HepG2 (cell line): ENCODE measurements at regions not wholly inside any gene's neighbourhood (a gene's known extent, or its start where the extent isn't known, plus 50 kb on each side); places are given as distances from the start of the nearest gene placed in this dataset.
A peak's percentile ranks its signal among the peaks of the same experiment; 100 is the strongest.

Experiments
- EZH2 ChIP-seq: conservative IDR thresholded peaks from 2 replicates; pipeline ENCODE4 v1.6.1; 2012; ENCODE audit warnings: mild to moderate bottlenecking, low read depth, low read length, moderate library complexity
- GATAD1 ChIP-seq: IDR thresholded peaks from 2 replicates; pipeline ENCODE4 v1.6.1; 2016; ENCODE audit warnings: missing genetic modification reagents, missing compliant biosample characterization
- MAFG ChIP-seq: sonication (generic); formaldehyde crosslinking; IDR thresholded peaks from 2 replicates; pipeline ENCODE4 v1.5.1; 2020; ENCODE audit warnings: mild to moderate bottlenecking, missing genetic modification reagents
- MYC ChIP-seq: sonication (generic); formaldehyde crosslinking; IDR thresholded peaks from 2 replicates; pipeline ENCODE4 v1.9.0; 2021; ENCODE audit warnings: missing genetic modification reagents, borderline replicate concordance
- NKX3-1 ChIP-seq: sonication (generic); formaldehyde crosslinking; IDR thresholded peaks from 2 replicates; pipeline ENCODE4 v1.5.0; 2020; ENCODE audit warnings: missing genetic modification reagents
- PCBP1 ChIP-seq: fragments of 200-400 bp; formaldehyde crosslinking; IDR thresholded peaks from 2 replicates; pipeline ENCODE4 v1.6.1; 2017; ENCODE audit warnings: mild to moderate bottlenecking, low read depth, low read length, borderline replicate concordance
- PPARG ChIP-seq: conservative IDR thresholded peaks from 2 replicates; pipeline ENCODE4 v1.6.1; 2016; ENCODE audit warnings: missing biosample characterization, missing genetic modification reagents
- SMAD3 ChIP-seq: sonication (generic); formaldehyde crosslinking; IDR thresholded peaks from 2 replicates; pipeline ENCODE4 v1.4.0; 2020; ENCODE audit warnings: missing genetic modification reagents
- ZNF34 ChIP-seq: sonication (generic); formaldehyde crosslinking; IDR thresholded peaks from 2 replicates; pipeline ENCODE4 v1.4.0; 2020; ENCODE audit warnings: mild to moderate bottlenecking, missing genetic modification reagents, borderline replicate concordance
- ZNF354B ChIP-seq: sonication (generic); formaldehyde crosslinking; IDR thresholded peaks from 2 replicates; pipeline ENCODE4 v1.8.0; 2022; ENCODE audit warnings: mild to moderate bottlenecking, missing genetic modification reagents
- ZNF543 ChIP-seq: sonication (generic); formaldehyde crosslinking; IDR thresholded peaks from 2 replicates; pipeline ENCODE4 v1.4.0; 2020; ENCODE audit warnings: mild to moderate bottlenecking, missing genetic modification reagents
- ZNF720 ChIP-seq: sonication (generic); formaldehyde crosslinking; IDR thresholded peaks from 2 replicates; pipeline ENCODE4 v1.4.0; 2020; ENCODE audit warnings: missing genetic modification reagents
- ZNF883 ChIP-seq: sonication (generic); formaldehyde crosslinking; IDR thresholded peaks from 2 replicates; pipeline ENCODE4 v1.5.1; 2020; ENCODE audit warnings: mild to moderate bottlenecking, missing genetic modification reagents; ENCODE audit errors: not compliant biosample characterization
- TF ChIP-seq, protein P1 (sequence below): sonication (generic); formaldehyde crosslinking; IDR thresholded peaks from 2 replicates; pipeline ENCODE4 v1.5.0; 2020; ENCODE audit warnings: mild to moderate bottlenecking, missing genetic modification reagents, borderline replicate concordance
- TF ChIP-seq, protein P2 (sequence below): sonication (generic); formaldehyde crosslinking; IDR thresholded peaks from 2 replicates; pipeline ENCODE4 v1.8.0; 2022; ENCODE audit warnings: missing genetic modification reagents, mild to moderate bottlenecking, borderline replicate concordance
- TF ChIP-seq, protein P3 (sequence below): sonication (generic); formaldehyde crosslinking; IDR thresholded peaks from 2 replicates; pipeline ENCODE4 v1.4.0; 2020; ENCODE audit warnings: missing genetic modification reagents, mild to moderate bottlenecking, borderline replicate concordance

DNA sequence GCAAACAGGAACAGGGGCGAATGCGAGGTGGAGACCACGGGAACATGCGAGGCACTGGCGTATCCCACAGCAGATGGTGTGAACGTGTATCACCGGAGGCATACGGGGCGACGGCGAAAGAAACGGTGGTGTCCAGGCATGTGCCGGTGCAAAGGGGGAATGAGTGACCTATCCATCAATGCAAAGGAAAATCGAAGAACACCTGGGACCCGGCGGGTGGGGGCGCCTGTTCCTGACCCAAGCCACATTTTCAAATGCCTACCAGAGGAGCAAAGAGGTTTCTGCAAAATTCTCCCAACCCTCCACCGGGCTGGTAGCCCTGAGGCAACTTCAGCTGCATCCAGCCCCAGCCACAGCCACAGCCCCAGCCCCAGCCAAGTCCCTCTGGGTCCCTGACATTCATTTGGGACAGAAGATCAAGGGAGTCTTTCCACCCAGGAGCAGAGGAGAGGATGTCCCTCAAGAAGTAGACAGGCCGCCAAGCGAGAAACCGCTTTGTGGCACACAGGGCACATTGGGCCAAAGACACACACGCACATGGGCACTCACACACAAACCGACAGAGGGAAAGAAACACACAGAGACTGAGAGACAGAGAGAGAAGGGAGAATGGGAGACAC is 164.0 kb upstream of the ZNF337 start (continued):
- TF ChIP-seq, protein P1, sequence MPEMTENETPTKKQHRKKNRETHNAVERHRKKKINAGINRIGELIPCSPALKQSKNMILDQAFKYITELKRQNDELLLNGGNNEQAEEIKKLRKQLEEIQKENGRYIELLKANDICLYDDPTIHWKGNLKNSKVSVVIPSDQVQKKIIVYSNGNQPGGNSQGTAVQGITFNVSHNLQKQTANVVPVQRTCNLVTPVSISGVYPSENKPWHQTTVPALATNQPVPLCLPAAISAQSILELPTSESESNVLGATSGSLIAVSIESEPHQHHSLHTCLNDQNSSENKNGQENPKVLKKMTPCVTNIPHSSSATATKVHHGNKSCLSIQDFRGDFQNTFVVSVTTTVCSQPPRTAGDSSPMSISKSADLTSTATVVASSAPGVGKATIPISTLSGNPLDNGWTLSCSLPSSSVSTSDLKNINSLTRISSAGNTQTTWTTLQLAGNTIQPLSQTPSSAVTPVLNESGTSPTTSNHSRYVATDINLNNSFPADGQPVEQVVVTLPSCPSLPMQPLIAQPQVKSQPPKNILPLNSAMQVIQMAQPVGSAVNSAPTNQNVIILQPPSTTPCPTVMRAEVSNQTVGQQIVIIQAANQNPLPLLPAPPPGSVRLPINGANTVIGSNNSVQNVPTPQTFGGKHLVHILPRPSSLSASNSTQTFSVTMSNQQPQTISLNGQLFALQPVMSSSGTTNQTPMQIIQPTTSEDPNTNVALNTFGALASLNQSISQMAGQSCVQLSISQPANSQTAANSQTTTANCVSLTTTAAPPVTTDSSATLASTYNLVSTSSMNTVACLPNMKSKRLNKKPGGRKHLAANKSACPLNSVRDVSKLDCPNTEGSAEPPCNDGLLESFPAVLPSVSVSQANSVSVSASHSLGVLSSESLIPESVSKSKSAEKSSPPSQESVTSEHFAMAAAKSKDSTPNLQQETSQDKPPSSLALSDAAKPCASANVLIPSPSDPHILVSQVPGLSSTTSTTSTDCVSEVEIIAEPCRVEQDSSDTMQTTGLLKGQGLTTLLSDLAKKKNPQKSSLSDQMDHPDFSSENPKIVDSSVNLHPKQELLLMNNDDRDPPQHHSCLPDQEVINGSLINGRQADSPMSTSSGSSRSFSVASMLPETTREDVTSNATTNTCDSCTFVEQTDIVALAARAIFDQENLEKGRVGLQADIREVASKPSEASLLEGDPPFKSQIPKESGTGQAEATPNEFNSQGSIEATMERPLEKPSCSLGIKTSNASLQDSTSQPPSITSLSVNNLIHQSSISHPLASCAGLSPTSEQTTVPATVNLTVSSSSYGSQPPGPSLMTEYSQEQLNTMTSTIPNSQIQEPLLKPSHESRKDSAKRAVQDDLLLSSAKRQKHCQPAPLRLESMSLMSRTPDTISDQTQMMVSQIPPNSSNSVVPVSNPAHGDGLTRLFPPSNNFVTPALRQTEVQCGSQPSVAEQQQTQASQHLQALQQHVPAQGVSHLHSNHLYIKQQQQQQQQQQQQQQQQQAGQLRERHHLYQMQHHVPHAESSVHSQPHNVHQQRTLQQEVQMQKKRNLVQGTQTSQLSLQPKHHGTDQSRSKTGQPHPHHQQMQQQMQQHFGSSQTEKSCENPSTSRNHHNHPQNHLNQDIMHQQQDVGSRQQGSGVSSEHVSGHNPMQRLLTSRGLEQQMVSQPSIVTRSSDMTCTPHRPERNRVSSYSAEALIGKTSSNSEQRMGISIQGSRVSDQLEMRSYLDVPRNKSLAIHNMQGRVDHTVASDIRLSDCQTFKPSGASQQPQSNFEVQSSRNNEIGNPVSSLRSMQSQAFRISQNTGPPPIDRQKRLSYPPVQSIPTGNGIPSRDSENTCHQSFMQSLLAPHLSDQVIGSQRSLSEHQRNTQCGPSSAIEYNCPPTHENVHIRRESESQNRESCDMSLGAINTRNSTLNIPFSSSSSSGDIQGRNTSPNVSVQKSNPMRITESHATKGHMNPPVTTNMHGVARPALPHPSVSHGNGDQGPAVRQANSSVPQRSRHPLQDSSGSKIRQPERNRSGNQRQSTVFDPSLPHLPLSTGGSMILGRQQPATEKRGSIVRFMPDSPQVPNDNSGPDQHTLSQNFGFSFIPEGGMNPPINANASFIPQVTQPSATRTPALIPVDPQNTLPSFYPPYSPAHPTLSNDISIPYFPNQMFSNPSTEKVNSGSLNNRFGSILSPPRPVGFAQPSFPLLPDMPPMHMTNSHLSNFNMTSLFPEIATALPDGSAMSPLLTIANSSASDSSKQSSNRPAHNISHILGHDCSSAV (CRISPR knock-in tag) = no peak
- TF ChIP-seq PCBP1 (no peak), PPARG (CRISPR knock-in tag) (no peak), ZNF354B (no peak), ZNF720 (no peak), MAFG (CRISPR knock-in tag) (no peak), SMAD3 (no peak), EZH2 (0 out of 2 replicates have a peak, but pooled peaks have one; percentile 17), NKX3-1 (no peak), ZNF543 (CRISPR knock-in tag) (no peak), GATAD1 (CRISPR knock-in tag) (no peak), ZNF883 (CRISPR knock-in tag) (no peak), ZNF34 (CRISPR knock-in tag) (no peak), MYC (CRISPR knock-in tag) (0 out of 2 replicates have a peak, but pooled peaks have one; percentile 0)
- TF ChIP-seq, protein P2, sequence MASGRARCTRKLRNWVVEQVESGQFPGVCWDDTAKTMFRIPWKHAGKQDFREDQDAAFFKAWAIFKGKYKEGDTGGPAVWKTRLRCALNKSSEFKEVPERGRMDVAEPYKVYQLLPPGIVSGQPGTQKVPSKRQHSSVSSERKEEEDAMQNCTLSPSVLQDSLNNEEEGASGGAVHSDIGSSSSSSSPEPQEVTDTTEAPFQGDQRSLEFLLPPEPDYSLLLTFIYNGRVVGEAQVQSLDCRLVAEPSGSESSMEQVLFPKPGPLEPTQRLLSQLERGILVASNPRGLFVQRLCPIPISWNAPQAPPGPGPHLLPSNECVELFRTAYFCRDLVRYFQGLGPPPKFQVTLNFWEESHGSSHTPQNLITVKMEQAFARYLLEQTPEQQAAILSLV (CRISPR knock-in tag) = 0 out of 2 replicates have a peak, but pooled peaks have one; percentile 5
- TF ChIP-seq, protein P3, sequence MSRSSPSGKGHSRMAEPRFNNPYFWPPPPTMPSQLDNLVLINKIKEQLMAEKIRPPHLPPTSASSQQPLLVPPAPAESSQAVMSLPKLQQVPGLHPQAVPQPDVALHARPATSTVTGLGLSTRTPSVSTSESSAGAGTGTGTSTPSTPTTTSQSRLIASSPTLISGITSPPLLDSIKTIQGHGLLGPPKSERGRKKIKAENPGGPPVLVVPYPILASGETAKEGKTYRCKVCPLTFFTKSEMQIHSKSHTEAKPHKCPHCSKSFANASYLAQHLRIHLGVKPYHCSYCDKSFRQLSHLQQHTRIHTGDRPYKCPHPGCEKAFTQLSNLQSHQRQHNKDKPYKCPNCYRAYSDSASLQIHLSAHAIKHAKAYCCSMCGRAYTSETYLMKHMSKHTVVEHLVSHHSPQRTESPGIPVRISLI (CRISPR knock-in tag) = no peak
